SU-DHL-6 (cell line): ENCODE measurements at regions not wholly inside any gene's neighbourhood (a gene's known extent, or its start where the extent isn't known, plus 50 kb on each side); places are given as distances from the start of the nearest gene placed in this dataset.

ENCODE experiments used
- EZH2phosphoT487 ChIP-seq: fragments of 200-600 bp; sonication (generic), shearing (Covaris generic); conservative IDR thresholded peaks from 2 replicates; pipeline ENCODE4 v1.6.1; 2018; ENCODE audit warnings: mild to moderate bottlenecking, antibody characterized with exemption, low read length, moderate library complexity, mixed read lengths
- TF ChIP-seq, protein P1 (sequence below): fragments of 200-600 bp; sonication (generic); IDR thresholded peaks from one replicate; pipeline ENCODE4 v1.5.1; 2017; ENCODE audit warnings: antibody characterized with exemption, mild to moderate bottlenecking, low read length, moderate library complexity; ENCODE audit not compliant: insufficient read depth, poor library complexity, severe bottlenecking

- TF ChIP-seq, protein P1, sequence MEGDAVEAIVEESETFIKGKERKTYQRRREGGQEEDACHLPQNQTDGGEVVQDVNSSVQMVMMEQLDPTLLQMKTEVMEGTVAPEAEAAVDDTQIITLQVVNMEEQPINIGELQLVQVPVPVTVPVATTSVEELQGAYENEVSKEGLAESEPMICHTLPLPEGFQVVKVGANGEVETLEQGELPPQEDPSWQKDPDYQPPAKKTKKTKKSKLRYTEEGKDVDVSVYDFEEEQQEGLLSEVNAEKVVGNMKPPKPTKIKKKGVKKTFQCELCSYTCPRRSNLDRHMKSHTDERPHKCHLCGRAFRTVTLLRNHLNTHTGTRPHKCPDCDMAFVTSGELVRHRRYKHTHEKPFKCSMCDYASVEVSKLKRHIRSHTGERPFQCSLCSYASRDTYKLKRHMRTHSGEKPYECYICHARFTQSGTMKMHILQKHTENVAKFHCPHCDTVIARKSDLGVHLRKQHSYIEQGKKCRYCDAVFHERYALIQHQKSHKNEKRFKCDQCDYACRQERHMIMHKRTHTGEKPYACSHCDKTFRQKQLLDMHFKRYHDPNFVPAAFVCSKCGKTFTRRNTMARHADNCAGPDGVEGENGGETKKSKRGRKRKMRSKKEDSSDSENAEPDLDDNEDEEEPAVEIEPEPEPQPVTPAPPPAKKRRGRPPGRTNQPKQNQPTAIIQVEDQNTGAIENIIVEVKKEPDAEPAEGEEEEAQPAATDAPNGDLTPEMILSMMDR: no peak
- no peak for TF ChIP-seq EZH2phosphoT487
Measured at GRCh38 chr1:70907563-70908310, 139.9 kb downstream of the PTGER3 start.
